Fibroblast of skin of left biceps (primary cell): ENCODE measurements at regions not wholly inside any gene's neighbourhood (a gene's known extent, or its start where the extent isn't known, plus 50 kb on each side); places are given as distances from the start of the nearest gene placed in this dataset.

Experiments used
- DNase-seq, 2 experiments: peaks; one replicate each; pipeline ENCODE4 v3.0.0-alpha.2; 2013; ENCODE audit warnings: low read depth in 2 of 2

DNA sequence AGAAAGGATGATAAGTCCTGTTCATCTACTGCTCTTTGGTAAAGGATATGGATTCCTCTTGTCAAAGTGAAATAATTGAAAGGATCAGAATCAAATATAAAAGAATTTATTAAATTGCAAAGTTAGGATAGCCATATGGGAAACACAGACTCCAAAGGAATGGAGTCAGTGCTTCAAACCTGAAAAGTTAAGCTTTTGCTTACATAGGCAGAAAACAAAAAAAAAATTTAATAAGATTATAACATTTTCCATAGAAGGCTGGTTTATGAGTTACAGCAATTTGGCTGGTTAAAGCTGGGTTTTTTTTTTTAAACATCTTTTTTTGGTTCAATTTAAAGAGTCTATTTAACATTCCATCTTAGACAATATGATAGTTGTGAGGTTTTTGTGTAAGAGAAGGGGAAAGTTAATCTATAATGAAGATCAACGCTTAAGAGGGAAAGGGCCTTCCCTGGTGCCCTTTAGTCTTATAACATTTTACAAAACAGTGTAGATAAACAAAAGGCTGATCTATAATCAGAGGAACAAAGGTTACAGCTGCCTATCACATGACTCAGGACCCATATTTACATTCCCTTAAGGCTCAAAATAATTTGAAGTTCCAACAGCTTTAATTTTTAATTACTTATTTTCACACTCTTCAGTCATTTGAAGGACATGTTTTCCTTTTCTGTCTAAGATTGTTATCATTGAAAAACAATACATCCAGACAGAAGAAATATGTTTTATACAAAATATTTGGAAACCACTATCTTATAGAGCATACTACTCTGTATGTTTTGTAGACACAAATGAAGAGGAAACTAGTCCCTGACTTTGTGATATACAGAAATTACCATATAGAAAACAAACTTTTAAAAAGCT is 234.3 kb upstream of the MBL2 start:
- DNase-seq = no peak

DNA sequence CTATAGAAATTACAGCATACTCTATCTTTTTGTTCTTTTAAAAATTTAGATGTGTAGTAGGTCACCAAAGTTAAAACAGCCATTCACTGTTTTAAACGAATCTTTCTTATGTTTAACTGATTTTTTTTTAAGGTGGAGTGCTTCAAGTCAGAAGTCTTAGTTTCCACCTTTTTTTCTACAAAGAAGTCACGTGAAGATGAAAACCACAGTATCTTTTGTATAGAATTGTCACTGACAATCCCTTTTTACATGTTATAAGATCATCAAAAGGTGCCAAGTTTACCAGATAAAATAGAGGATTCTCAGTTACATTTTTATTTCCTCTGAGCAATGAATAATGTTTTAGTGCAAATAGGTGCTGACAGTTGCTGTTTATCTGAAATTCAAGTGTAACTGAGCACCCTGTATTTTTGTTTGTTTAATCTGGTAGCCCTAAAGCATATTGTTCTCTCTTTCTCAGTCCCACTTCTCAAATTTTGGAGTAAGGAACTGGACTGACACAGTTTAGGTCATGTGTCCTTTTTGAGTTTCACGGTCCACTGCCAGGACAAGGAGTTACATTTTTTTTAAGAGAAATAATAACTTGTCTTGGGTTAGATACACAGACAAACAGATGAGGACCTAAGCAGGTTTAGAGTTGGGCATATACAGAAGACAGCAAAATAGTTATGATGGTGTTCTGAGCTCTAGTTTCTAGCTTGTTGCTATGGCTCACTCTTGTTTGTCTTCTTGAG is 233.2 kb upstream of the MBL2 start:
- no peak for DNase-seq

DNA sequence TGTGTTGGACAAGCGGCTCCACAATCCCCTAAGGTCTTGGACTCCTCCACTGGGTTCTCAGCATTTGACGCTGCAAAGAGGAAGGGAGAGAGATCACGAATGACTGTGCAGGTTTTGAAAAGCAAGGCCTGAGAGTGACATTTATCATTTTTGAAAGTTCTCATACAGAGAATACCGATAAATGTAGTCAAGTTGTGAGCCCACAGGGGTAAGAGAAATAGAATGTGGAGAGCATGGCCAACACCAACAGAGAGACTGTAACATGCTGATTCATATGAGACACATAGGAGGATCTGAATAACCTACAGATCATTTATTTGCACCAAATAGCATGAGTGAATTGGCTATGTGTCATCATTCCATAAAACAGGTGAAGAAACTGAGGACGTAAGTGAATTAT is 230.5 kb upstream of the MBL2 start:
- no peak for DNase-seq

DNA sequence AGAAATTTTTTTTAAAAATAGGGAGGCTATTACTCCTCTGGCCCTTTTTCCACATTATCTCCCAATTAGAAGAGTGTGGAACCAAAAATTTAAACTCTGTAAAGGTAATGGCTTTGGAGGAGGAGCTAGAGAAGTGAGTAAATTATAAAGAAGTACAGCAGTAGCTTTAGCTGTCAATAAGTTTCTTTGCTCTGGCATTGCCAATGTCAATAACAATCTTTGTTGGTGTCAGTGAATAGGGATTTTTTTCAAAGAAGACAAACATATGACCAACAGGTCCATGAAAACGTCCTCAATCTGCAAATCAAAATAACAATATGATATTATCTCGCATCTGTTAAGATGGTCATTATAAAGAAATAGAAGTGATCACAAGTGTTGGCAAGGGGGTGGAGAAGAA is 227.1 kb upstream of the MBL2 start:
- DNase-seq = no peak

DNA sequence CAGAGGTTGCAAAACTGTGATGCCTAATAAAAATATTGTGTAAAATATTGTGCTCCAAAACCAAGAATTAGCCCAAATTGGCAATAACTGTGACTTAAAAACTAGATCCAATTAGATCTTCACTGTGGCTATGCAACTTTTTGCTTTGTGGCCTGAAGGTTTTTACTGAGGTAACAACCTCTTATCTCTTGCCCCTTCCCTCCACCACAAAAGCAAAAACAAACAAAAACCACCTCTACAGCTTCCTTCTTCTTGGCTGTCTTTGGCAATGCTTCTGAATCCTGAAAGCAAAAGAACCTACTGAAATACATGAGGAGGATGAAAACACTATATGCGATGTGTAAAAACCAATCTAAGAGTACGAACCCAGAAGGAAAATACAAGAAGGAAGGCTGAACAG is 226.7 kb upstream of the MBL2 start:
- no peak for DNase-seq

DNA sequence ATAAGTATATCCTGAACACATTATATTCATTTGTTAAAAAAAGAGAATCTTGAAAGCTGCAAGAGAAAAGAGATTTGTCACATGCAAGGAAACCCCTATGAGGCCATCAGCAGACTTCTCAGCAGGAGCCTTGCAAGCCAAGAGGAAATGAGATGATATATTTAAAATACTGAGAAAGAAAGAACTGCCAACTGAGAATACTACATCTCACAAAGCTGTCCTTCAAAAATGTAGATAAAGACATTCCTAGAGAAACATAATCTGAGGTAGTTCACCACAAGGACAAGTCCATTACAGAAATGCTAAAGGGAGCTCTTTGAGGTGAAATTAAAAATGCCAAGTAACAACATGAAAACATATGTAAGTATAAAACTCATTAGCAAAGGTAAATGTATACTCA is 224.4 kb upstream of the MBL2 start:
- no peak for DNase-seq

DNA sequence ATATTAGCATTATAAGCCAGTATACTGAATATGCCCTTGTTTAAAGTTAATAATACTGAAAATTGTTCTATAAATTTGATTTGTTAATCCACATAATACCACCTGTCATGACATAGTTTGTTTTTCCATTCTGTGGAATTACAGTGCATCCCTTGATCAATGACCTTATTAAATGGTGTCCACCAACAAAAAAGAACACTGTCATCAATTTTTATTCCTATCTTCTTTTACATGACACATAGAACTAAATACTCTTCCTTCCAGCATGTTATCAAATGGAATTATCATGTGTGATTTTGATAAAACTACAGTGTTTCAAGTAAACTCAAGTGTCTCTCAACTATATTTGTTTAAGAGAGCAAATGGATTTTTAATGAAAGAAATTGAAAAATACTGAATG is 221.8 kb upstream of the MBL2 start:
- DNase-seq = no peak

DNA sequence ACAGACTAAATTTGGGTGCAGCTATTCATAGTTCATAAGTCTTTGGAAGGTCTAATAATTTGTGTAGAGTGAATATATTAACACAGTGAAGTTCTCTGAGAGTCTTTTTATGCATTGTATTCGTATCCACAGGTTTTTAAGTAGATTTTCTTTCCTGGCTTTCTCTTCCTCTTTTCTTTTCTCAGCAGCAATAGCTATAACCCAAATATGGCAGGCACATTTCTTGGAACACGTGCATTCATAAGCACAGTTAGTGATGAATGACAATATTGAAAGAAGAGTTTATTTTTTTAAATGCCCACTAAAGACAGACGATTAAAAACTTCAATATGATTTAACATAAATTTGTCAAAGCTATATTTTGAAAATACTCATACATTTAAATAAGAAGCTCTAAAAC is 220.5 kb upstream of the MBL2 start:
- no peak for DNase-seq

DNA sequence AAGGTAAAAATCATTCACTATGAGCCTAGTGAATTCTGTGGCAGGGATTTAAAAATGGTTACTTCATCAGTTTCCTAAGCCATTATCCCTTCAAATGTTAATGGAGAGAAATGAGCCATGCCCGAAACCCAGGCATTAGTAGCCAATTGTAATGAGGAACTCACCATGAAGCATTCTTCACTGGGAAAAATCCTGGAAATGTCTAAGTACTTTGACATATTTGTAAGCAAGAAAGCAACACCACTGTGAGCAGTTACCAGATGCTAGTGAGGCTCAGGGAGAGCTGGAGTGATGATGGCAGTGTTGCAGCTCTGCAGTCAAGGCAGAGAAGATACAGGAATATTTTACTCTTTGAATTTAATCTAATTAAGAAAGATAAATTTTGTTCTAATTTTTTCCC is 220.0 kb upstream of the MBL2 start:
- DNase-seq = no peak

DNA sequence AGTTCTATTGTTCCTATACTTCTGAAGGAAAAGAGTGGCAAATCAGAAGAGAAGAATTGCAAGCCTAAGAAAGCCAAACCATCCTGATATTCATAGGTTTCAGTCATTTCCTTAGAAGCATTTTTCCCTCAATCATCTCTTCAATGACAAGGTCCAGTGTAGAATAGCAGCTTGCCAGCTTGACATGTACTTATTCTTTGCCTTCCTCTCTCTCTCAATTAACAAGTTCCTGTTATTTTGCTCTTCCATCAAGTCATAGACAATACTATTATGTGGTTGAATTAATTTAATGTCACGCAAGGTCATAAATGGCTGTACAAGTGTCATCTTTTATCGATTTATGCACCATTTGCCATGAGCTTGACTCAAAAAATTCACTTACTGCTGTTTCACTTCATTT is 216.3 kb upstream of the MBL2 start:
- DNase-seq = no peak

DNA sequence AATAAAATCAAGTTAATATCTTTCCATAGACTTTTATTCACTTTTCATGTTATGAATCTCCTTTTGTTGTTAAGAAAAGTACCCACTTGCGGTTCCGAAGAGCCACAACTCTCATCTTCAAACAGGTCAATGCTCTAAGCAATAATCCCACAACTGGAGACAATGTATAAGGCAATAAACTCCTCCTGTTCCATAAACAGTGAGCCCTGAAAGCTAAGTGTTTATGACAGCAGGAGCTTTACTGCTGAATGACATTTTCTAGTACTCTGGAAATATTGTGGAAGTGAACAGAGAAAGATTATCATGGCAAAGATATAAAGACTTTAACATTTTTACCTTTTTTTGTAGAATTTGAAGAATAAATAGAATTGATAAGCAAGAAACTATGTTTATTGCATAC is 213.5 kb upstream of the MBL2 start:
- no peak for DNase-seq

DNA sequence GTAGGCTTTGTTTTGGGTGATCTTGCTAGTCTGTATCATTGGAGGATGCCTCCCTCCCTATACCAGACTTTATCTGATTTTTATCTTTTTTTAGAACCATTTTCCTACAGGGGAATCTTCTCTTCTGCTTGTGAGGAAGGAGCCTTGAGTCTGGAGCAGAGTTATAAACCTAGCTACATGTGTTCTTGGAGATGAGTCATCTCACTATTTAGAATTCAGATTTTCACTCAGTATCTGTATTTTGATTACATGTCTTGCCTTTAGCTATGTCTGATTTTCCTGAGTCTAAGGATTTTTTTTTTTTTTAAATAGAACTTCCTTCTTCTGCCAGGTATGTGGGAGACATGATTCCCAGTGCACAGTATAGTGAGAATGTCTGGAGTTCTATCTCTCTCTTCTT is 211.6 kb upstream of the MBL2 start:
- DNase-seq = no peak

DNA sequence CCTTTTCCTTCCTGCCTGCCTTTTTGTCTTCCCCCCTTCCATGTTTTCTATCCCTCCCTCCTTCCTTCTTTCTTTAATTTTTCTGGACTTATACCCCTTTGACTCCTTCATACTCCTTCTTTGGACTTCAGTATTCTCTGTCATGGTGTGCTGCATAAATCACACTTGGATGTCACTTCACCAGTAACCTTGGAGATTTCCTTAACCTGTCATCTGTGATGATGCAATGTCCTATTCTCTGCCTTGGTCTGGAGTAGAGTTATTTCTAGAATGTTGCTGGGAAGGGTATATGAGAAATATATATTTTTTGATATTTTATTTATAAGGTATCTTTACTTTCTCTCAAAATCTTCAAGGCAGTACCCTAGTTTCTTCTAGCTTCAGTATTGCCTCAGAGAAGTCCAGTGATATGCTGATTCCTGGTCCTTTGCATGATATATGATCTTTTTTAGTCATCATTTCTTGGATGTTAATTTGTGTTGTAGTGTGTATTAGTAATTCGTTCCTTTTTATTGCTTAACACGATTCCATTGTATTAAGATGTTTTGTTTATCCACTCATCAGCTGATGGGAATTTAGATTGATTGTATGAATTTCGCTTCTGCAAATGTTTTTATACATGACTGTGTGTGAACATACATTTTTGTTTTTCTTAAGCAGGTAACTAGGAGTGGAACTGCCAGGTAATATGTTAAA is 206.9 kb upstream of the MBL2 start:
- DNase-seq = no peak

DNA sequence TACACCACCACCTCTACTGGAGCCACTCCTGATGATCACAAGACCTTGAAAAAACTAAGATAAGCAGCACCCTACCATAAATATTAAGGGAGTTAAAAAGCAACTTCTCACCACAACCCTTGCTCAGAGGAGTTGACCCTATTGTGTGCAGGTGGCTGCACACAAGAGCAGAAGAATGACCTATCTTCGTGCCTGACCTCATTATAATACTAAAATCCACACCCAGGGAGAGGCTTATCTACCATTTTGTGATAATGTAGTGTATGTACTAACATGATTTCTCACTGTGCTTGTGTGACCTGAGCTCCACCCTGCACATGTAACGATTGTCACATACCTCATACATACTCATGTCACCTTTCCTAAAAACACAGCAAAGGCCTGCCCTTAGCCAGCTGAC is 205.0 kb upstream of the MBL2 start:
- no peak for DNase-seq

DNA sequence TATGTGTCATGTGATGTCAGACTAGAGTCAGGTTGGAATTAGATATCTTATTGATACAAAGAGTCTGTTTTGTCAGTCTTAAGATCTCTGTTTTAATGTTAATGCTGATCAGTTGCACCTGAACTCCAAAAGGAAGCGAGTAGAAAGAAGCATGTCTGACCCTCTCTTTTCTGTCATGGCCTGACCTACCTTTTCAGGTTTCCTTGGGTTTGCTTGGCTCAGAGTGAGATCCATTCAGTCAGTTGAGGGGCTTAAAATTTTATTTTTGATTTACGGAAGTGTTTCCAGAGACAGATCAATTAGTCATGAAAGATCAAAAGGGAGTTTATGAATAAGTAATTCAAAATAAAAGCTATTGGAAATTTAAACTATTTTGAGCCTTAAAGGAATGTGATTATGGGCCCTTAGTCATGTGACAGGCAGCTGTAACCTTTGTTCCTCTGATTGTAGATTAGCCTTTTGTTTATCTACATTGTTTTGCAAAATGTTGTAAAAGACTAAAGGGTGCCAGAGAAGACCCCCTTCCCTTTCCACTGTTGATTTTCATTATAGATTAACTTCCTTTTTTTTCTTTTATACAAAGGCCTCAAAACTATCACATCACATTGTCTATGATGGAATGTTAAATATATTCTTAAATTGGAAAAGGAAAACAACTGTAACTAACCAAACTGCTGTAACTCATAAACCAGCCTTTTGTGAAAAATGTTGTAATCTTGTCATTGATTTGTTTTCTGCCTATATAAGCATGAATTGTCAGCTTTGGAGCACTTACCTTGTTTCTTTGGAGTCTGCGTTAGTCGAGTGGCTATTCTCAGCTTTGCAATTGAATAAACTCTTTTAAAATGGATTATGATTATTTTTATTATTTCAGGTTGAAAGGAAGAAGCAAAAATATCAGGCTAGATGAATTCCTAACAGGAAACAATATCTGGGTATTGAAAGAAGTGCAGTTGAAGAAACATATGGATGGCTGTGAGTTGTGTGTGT is 195.5 kb upstream of the MBL2 start:
- DNase-seq = no peak

DNA sequence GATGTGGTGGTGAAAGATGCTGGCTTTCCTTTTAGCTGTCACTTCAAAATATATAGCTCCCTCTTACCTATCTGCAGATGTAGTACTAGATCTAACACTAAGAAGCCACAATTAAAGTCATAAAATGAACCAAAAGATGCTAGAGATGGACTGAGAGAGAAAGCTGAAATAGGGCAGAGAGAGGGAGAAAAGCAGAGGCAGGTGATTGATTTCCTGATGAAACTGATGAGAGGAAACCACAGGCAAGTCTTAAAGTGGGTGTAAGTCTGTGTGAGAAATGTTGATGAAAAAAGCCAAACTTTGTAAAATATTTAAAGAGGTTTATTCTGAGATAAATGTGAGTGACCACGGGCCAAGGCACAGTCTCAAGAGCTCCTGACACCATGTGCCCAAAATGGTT is 194.3 kb upstream of the MBL2 start:
- no peak for DNase-seq

DNA sequence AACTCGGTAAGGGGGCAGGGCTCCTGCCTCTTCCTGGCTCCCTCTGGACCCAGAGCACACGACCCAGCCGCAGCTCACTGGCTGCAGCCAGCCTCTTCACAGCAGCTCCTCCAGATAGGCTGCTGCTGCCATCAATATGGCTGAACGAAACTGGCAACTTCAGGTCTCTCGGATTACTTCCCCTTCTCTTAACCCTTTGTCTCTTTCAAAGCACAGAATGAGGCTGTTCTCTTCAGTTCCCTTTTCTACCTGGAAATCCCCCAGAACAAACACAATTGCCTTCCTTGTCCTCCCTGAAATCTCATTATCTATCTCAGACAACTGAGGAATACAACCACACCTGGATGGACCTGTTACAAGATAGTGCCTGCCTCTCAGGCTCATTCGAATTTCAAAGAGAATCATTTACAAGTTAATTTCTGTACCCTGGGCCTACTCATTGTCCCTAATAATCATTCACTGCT is 193.4 kb upstream of the MBL2 start:
- no peak for DNase-seq

DNA sequence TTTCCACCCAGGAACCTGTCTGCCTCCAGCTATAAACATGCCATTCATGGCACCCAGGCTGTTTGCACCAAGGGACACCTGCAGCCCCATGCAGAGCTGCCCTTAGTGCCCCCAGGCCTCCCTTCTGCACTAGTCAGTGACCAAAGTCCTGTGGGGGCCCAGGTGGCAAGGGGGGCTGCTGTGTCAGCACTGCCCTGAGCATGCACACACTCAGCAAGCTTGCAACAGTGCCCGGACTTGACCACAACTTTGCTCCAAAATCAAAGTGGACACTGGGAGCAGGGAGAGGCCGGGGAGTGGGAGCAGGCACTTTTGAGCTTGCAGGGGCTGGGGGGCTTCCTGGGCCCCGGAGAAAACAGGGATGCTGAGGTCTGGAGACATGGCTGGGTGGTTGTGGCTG is 192.9 kb upstream of the MBL2 start:
- no peak for DNase-seq

DNA sequence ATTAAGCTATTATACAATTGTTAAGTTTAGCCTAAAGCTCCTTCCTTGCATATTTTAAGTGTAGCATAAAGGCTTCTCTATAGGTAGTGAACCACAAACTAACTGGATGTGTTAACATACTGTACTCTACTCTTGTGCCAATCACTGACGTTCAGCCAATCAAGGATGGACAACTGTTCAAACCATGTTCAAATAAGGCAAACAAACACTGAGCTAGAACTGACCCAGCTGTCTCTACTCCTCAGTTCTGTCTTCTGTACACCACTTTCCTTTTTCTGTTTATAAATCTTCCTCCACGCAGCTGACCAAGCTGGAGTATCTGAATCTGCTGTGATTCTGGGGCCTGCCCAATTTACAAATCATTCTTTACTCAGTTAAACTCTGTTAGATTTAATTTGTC is 188.7 kb upstream of the MBL2 start:
- no peak for DNase-seq

DNA sequence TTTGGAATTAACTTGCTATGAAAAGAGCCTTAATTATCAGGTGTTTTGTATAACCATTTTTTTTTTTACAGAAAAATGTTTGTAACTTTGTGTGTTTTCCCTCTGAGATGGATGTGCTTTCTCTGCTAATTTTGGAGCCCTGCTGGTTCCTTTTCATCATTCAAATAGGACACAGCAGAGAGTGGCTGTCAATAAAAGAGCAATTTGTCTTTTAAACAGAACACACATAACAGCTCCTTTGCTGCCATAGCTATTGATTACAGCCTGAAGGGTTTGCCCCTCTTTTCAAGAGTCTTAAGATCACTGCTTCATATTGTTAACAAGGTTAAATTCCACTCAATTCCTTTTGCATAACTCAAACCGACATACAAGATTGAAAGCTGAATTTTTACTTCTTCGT is 187.2 kb upstream of the MBL2 start:
- no peak for DNase-seq

DNA sequence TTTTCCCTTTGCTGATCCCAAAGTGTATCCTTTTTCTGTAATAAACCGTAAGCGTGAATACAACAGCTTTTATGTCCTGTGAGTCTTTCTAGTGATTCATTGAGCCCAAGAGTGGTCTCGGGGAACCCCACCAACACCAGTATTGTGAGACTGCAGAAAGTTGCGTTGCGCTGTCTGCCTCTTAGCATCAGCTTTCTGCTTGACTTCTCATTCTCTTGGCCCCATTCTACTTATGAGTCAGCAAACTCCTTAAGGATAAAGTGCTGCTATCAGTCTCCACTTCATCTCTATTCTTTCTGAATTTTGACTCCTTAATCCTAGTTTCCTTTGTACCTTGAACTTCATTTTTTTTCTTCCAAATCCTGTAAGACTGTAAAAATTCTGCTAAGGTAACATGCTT is 184.3 kb upstream of the MBL2 start:
- DNase-seq = no peak

DNA sequence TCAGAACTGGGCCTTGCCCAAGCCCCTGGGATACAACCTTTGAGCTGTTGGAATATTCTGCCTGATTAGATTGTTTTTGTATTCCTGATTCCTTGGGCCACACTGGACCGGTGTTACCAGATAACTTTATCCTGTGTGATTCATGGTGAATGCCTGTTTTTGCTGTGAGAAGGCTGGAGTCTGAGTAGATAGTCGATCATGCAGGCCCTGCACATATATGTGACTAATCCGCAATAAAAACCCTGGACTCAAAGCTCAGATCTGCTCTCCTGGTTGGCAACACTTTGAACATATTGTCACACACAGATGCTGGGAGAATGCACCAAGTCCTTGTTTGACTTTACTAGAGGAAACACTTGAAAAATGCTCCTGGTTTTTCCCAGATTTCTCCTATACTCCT is 183.9 kb upstream of the MBL2 start:
- DNase-seq = no peak
